HAP-1 (cell line): ENCODE measurements at regions not wholly inside any gene's neighbourhood (a gene's known extent, or its start where the extent isn't known, plus 50 kb on each side); places are given as distances from the start of the nearest gene placed in this dataset.

Source experiments
- DNase-seq, 2 experiments: peaks; one replicate each; pipeline ENCODE4 v3.0.0-alpha.2; 2016 to 2020; ENCODE audit warnings: low spot score in 2 of 2
- H3K27me3 ChIP-seq: fragments of 250-450 bp; sonication (Bioruptor Pico); 2 replicates; pipeline ENCODE4 v1.5.1; 2020; ENCODE audit warnings: low read depth, mild to moderate bottlenecking, moderate library complexity
- H3K36me3 ChIP-seq: fragments of 250-450 bp; sonication (Bioruptor Pico); replicated peaks from 2 replicates; pipeline ENCODE4 v1.5.1; 2020; ENCODE audit warnings: mild to moderate bottlenecking
- H3K4me1 ChIP-seq: fragments of 250-450 bp; sonication (Bioruptor Pico); 2 replicates; pipeline ENCODE4 v1.5.1; 2020; ENCODE audit warnings: mild to moderate bottlenecking
- H3K4me3 ChIP-seq: fragments of 250-450 bp; sonication (Bioruptor Pico); 2 replicates; pipeline ENCODE4 v1.5.1; 2020; ENCODE audit warnings: mild to moderate bottlenecking, moderate library complexity
- H3K9me3 ChIP-seq: fragments of 250-450 bp; sonication (Bioruptor Pico); 2 replicates; pipeline ENCODE4 v1.5.1; 2020; ENCODE audit warnings: mild to moderate bottlenecking, moderate library complexity
- in situ Hi-C: fragments of 300-500 bp; cut with MboI; formaldehyde crosslinking; loops from 3 replicates; pipeline ENCODE4 v1.14.3; 2020; ENCODE audit warnings: low sequenced_read_pairs, inconsistent platforms, mixed read lengths

- in situ Hi-C loops, result no loop called here
- Histone ChIP-seq H3K4me3 (no peak overlapping the region), H3K4me1 (no peaks in the 10 kb centered on the region), H3K9me3 (no peaks in the 10 kb centered on the region), H3K36me3 (no peaks in the 10 kb centered on the region), H3K27me3 (no peaks in the 10 kb centered on the region)
- no peak for DNase-seq
Measured at GRCh38 chr16:64211331-64211730, 910.5 kb downstream of the CDH11 start.

GRCh38 chr16:64206862-64207261 lies 915.0 kb downstream of the CDH11 start:
- in situ Hi-C loops, result no loop called here

GRCh38 chr16:64203126-64203525 lies 918.7 kb downstream of the CDH11 start:
- H3K36me3 ChIP-seq, result no peaks in the 10 kb centered on the region
- in situ Hi-C loops, result no loop called here
- no peak for DNase-seq
- no peak overlapping the region for H3K4me3 ChIP-seq
- H3K4me1 ChIP-seq, result no peaks in the 10 kb centered on the region
- H3K27me3 ChIP-seq, result no peaks in the 10 kb centered on the region
- H3K9me3 ChIP-seq, result no peaks in the 10 kb centered on the region

More at GRCh38 chr16:64206862-64207261, 915.0 kb downstream of the CDH11 start:
- H3K27me3 ChIP-seq, result no peaks in the 10 kb centered on the region
- H3K4me1 ChIP-seq, result no peaks in the 10 kb centered on the region
- H3K4me3 ChIP-seq, result no peak overlapping the region
- no peak for DNase-seq
- H3K36me3 ChIP-seq, result no peaks in the 10 kb centered on the region
- no peaks in the 10 kb centered on the region for H3K9me3 ChIP-seq

- in situ Hi-C loops, result no loop called here
- H3K27me3 ChIP-seq, result no peaks in the 10 kb centered on the region
- no peaks in the 10 kb centered on the region for H3K9me3 ChIP-seq
- no peaks in the 10 kb centered on the region for H3K4me1 ChIP-seq
- no peak for DNase-seq
- H3K4me3 ChIP-seq, result no peak overlapping the region
- H3K36me3 ChIP-seq, result no peaks in the 10 kb centered on the region
Measured at GRCh38 chr16:64202571-64202970, 919.3 kb downstream of the CDH11 start.

GRCh38 chr16:64196444-64196843 lies 925.4 kb downstream of the CDH11 start:
- no peaks in the 10 kb centered on the region for H3K4me1 ChIP-seq
- in situ Hi-C loops, result no loop called here
- DNase-seq, result no peak

GRCh38 chr16:64185954-64186353 lies 935.9 kb downstream of the CDH11 start:
- no peaks in the 10 kb centered on the region for H3K4me1 ChIP-seq
- in situ Hi-C loops, result no loop called here
- H3K9me3 ChIP-seq, result no peaks in the 10 kb centered on the region
- no peaks in the 10 kb centered on the region for H3K27me3 ChIP-seq
- no peaks in the 10 kb centered on the region for H3K36me3 ChIP-seq
- H3K4me3 ChIP-seq, result no peak overlapping the region
- DNase-seq, result no peak

More at GRCh38 chr16:64196444-64196843, 925.4 kb downstream of the CDH11 start:
- H3K36me3 ChIP-seq, result no peaks in the 10 kb centered on the region
- no peaks in the 10 kb centered on the region for H3K9me3 ChIP-seq
- no peak overlapping the region for H3K4me3 ChIP-seq
- no peaks in the 10 kb centered on the region for H3K27me3 ChIP-seq

GRCh38 chr16:64184156-64184555 lies 937.7 kb downstream of the CDH11 start:
- Histone ChIP-seq H3K4me1 (no peaks in the 10 kb centered on the region), H3K4me3 (no peak overlapping the region), H3K9me3 (no peaks in the 10 kb centered on the region), H3K36me3 (no peaks in the 10 kb centered on the region), H3K27me3 (no peaks in the 10 kb centered on the region)
- in situ Hi-C loops, result no loop called here
- DNase-seq, result no peak

GRCh38 chr16:64182985-64183384 lies 938.9 kb downstream of the CDH11 start:
- in situ Hi-C loops, result no loop called here

GRCh38 chr16:64181271-64181925 lies 940.5 kb downstream of the CDH11 start:
- Histone ChIP-seq H3K4me3 (no peak overlapping the region), H3K4me1 (no peaks in the 10 kb centered on the region), H3K9me3 (no peaks in the 10 kb centered on the region), H3K27me3 (no peaks in the 10 kb centered on the region), H3K36me3 (no peaks in the 10 kb centered on the region)
- no peak for DNase-seq
- in situ Hi-C loops, result no loop called here

More at GRCh38 chr16:64182985-64183384, 938.9 kb downstream of the CDH11 start:
- no peaks in the 10 kb centered on the region for H3K27me3 ChIP-seq
- no peak for DNase-seq
- H3K9me3 ChIP-seq, result no peaks in the 10 kb centered on the region
- no peak overlapping the region for H3K4me3 ChIP-seq
- no peaks in the 10 kb centered on the region for H3K36me3 ChIP-seq
- H3K4me1 ChIP-seq, result no peaks in the 10 kb centered on the region

- DNase-seq, result no peak
- no peaks in the 10 kb centered on the region for H3K4me1 ChIP-seq
- in situ Hi-C loops, result no loop called here
- H3K4me3 ChIP-seq, result no peak overlapping the region
- no peaks in the 10 kb centered on the region for H3K9me3 ChIP-seq
- H3K27me3 ChIP-seq, result no peaks in the 10 kb centered on the region
- H3K36me3 ChIP-seq, result no peaks in the 10 kb centered on the region
Measured at GRCh38 chr16:64180136-64180900, 941.5 kb downstream of the CDH11 start.

- in situ Hi-C loops, result no loop called here
- no peaks in the 10 kb centered on the region for H3K9me3 ChIP-seq
- H3K4me3 ChIP-seq, result no peak overlapping the region
- no peaks in the 10 kb centered on the region for H3K27me3 ChIP-seq
- H3K36me3 ChIP-seq, result no peaks in the 10 kb centered on the region
- DNase-seq, result no peak
- H3K4me1 ChIP-seq, result no peaks in the 10 kb centered on the region
Measured at GRCh38 chr16:64174327-64174726, 947.5 kb downstream of the CDH11 start.

GRCh38 chr16:64172652-64173051 lies 949.2 kb downstream of the CDH11 start:
- in situ Hi-C loops, result no loop called here
- H3K36me3 ChIP-seq, result no peaks in the 10 kb centered on the region
- H3K9me3 ChIP-seq, result no peaks in the 10 kb centered on the region
- H3K4me3 ChIP-seq, result no peak overlapping the region
- H3K4me1 ChIP-seq, result no peaks in the 10 kb centered on the region
- DNase-seq, result no peak
- no peaks in the 10 kb centered on the region for H3K27me3 ChIP-seq

- DNase-seq, result no peak
- Histone ChIP-seq H3K36me3 (no peaks in the 10 kb centered on the region), H3K27me3 (no peaks in the 10 kb centered on the region), H3K9me3 (no peaks in the 10 kb centered on the region), H3K4me3 (no peak overlapping the region), H3K4me1 (no peaks in the 10 kb centered on the region)
- in situ Hi-C loops, result no loop called here
Measured at GRCh38 chr16:64172226-64172625, 949.6 kb downstream of the CDH11 start.

- Histone ChIP-seq H3K4me1 (no peaks in the 10 kb centered on the region), H3K36me3 (no peaks in the 10 kb centered on the region), H3K9me3 (no peaks in the 10 kb centered on the region), H3K27me3 (no peaks in the 10 kb centered on the region), H3K4me3 (no peak overlapping the region)
- no peak for DNase-seq
- in situ Hi-C loops, result no loop called here
Measured at GRCh38 chr16:64171632-64172031, 950.2 kb downstream of the CDH11 start.
